ENCODE measurements at regions not wholly inside any gene's neighbourhood (a gene's known extent, or its start where the extent isn't known, plus 50 kb on each side); places are given as distances from the start of the nearest gene placed in this dataset.
"Not testable (repeated sequence)": the region's sequence is repeated elsewhere in the genome, so short reads cannot be mapped to it uniquely, and the experiment has no call there.

DNA sequence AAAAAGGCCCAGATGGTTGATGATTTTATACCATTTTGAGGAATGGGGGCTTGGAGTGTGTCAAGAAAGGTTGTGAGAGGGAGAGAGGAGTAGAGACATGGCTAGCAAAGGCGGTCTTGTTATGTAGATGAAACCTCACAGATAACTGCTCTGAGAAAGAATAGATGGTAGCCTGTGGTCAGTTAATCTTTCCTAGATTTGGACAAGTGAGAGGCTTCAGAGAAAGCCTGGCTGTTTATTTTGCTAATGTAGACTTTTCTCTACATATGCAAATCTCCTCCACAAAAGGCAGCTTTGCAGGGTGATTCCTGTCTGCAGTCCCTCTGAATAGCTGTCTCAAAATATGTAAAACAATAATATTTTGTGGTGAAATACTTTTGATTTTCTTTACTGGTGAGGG, 177.3 kb downstream of the OTOL1 start:
- DNase-seq (ENCODE audit: low read depth, low spot score) = no peak
- Mint-ChIP-seq H3K4me1 (no peaks in the 10 kb centered on the region), H3K36me3 (ENCODE audit: low read depth) (peaks cover 6% of the 10 kb centered on the region), H3K9me3 (peaks cover 15% of the 10 kb centered on the region), H3K27me3 (ENCODE audit: low read depth) (no peaks in the 10 kb centered on the region), H3K27ac (ENCODE audit: unreplicated experiment) (no peak overlapping the region), H3K4me3 (no peak overlapping the region)
- TF ChIP-seq, protein P1, sequence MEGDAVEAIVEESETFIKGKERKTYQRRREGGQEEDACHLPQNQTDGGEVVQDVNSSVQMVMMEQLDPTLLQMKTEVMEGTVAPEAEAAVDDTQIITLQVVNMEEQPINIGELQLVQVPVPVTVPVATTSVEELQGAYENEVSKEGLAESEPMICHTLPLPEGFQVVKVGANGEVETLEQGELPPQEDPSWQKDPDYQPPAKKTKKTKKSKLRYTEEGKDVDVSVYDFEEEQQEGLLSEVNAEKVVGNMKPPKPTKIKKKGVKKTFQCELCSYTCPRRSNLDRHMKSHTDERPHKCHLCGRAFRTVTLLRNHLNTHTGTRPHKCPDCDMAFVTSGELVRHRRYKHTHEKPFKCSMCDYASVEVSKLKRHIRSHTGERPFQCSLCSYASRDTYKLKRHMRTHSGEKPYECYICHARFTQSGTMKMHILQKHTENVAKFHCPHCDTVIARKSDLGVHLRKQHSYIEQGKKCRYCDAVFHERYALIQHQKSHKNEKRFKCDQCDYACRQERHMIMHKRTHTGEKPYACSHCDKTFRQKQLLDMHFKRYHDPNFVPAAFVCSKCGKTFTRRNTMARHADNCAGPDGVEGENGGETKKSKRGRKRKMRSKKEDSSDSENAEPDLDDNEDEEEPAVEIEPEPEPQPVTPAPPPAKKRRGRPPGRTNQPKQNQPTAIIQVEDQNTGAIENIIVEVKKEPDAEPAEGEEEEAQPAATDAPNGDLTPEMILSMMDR (conservative IDR thresholded peaks at IDR 0.05) = no peak

DNA sequence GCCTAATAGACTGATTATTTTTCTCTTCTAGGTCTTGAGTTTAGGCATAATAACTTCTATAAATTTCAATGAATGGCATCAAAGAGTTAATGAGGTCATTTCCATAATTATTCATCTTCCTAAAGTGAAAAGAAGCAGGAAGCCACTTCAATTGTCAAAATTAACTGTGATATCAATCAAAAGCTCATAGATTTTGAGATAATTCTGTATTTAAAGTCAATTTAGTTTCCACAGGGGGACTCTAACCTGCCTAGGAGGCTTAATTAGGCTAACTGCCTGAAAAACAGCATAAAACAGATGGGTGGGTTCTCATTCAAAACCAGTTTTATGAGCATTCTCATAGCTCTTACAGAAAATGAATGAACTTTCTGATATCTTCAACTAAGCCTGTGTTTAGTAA, 177.8 kb downstream of the OTOL1 start:
- no peak overlapping the region for H3K27ac Mint-ChIP-seq (ENCODE audit: unreplicated experiment)
- H3K27me3 Mint-ChIP-seq (ENCODE audit: low read depth) = no peaks in the 10 kb centered on the region
- H3K9me3 Mint-ChIP-seq = peaks cover 11% of the 10 kb centered on the region
- peaks cover 5% of the 10 kb centered on the region for H3K36me3 Mint-ChIP-seq (ENCODE audit: low read depth)
- TF ChIP-seq, protein P1 (conservative IDR thresholded peaks at IDR 0.05) = no peak
- no peak overlapping the region for H3K4me3 Mint-ChIP-seq
- DNase-seq (ENCODE audit: low read depth, low spot score) = no peak
- no peaks in the 10 kb centered on the region for H3K4me1 Mint-ChIP-seq

DNA sequence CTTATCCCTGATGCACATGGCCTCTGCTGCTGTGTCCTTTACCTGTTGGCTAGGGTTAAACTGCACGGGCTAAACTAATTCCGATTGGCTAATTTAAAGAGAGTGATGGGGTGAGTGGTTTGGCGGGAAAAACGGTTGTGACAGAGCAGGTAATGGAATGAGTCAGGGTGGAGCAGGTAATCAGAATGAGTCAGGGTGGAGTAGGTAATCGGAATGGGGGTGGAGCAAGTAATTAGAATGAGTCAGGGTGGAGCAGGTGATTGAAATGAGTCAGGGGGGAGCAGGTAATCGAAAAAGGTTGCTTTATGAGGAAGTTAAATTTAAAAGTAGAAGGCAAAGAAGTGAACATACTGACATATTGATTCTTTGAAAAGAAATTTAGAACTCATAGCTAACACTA, 185.2 kb downstream of the OTOL1 start:
- DNase-seq (ENCODE audit: low read depth, low spot score); H3K27ac Mint-ChIP-seq (ENCODE audit: unreplicated experiment); H3K4me1 Mint-ChIP-seq; H3K4me3 Mint-ChIP-seq; H3K9me3 Mint-ChIP-seq; H3K27me3 Mint-ChIP-seq (ENCODE audit: low read depth); H3K36me3 Mint-ChIP-seq (ENCODE audit: low read depth): not testable (repeated sequence)

DNA sequence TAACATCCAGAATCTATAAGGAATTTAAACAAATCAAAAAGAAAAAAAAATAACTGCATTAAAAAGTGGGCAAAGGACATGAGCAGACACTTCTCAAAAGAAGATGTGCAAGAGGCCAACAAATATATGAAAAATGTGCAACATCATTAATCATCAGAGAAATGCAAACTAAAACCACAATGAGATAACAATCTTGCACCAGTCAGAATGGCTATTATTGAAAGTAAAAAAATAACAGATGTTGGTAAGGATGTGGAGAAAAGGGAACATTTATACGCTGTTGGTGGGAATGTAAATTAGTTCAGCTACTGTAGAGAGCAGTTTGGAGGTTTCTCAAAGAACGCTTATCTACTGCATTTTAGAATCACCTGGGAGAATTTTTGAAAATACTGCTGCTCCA, 186.1 kb downstream of the OTOL1 start:
- Mint-ChIP-seq H3K4me1 (no peaks in the 10 kb centered on the region), H3K27me3 (ENCODE audit: low read depth) (no peaks in the 10 kb centered on the region), H3K4me3 (no peak overlapping the region), H3K36me3 (ENCODE audit: low read depth) (no peaks in the 10 kb centered on the region), H3K27ac (ENCODE audit: unreplicated experiment) (no peak overlapping the region), H3K9me3 (peaks cover 7% of the 10 kb centered on the region)
- TF ChIP-seq, protein P1 (conservative IDR thresholded peaks at IDR 0.05) = no peak
- no peak for DNase-seq (ENCODE audit: low read depth, low spot score)

DNA sequence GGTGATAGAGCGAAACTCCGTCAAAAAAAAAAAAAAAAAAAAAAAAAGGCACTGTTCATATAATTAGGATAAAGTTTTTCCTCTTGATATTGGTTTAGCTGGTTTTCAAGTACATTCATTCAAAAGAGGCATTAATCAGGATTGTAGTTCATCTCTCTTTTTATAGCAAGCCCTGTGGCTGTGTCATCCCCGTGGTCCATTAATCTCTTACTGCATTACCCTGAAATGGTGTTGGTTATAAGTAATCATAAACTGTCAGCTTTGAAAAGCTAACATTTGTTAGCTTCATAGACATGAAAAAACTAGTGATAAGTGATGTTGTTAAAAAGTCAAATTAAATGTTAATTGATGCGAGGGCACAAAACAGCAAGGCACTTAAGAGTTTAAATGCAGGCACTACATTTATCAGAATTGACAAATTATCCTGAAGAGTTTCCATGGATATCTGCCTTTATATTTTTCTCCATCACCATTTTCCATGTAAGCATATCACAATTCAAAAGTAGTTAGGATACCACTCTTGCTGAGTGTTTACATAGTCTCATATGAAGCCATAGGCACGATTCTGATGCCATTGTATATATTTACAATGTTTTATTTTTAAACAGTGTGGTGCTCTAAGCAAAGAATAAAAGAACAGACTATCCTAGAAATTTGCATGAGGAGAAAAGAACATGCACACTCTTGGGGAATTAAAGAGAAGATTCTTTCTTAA, 193.1 kb downstream of the OTOL1 start:
- peaks cover 2% of the 10 kb centered on the region for H3K9me3 Mint-ChIP-seq
- no peak overlapping the region for H3K27ac Mint-ChIP-seq (ENCODE audit: unreplicated experiment)
- H3K4me1 Mint-ChIP-seq = no peaks in the 10 kb centered on the region

DNA sequence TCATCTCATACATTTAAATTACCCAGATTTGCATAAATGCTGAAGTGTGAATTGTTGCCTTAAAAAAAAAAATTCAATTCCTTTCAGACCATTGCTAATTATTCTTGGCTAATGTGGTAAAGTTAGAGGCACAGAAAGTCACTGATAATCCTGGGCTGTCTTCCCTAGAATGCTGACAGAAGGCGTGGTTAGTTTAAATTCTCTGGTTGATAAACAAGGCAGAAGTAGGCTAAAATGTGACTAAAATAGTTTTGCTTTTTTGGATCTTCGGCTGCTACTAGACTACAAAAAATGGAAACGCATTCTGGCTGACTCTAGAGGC, 193.7 kb downstream of the OTOL1 start:
- TF ChIP-seq, protein P1 (conservative IDR thresholded peaks at IDR 0.05) = no peak
- Mint-ChIP-seq H3K4me3 (no peak overlapping the region), H3K27me3 (ENCODE audit: low read depth) (no peaks in the 10 kb centered on the region), H3K4me1 (no peaks in the 10 kb centered on the region), H3K9me3 (peaks cover 2% of the 10 kb centered on the region), H3K36me3 (ENCODE audit: low read depth) (no peaks in the 10 kb centered on the region), H3K27ac (ENCODE audit: unreplicated experiment) (no peak overlapping the region)
- DNase-seq (ENCODE audit: low read depth, low spot score) = no peak

More for the DNA sequence above, 193.1 kb downstream of the OTOL1 start:
- no peak overlapping the region for H3K4me3 Mint-ChIP-seq
- TF ChIP-seq, protein P1 (conservative IDR thresholded peaks at IDR 0.05) = no peak
- no peaks in the 10 kb centered on the region for H3K27me3 Mint-ChIP-seq (ENCODE audit: low read depth)
- no peaks in the 10 kb centered on the region for H3K36me3 Mint-ChIP-seq (ENCODE audit: low read depth)
- DNase-seq (ENCODE audit: low read depth, low spot score) = no peak

All from neural crest cell (in vitro differentiated cells).